Stimulated activated naive CD8-positive, alpha-beta T cell treated with anti-CD3 and anti-CD28 coated beads, Interleukin-15, amount 100 ng/mL, for 72 hours (primary cell): ENCODE measurements at regions not wholly inside any gene's neighbourhood (a gene's known extent, or its start where the extent isn't known, plus 50 kb on each side); places are given as distances from the start of the nearest gene placed in this dataset.

Source experiments
- ATAC-seq: fragments of 150-1000 bp; cut with Tn5 transposase; 2 replicates; pipeline ENCODE4 v1.10.0; 2021; ENCODE audit warnings: mild to moderate bottlenecking, moderate library complexity
- DNase-seq, 2 donors: peaks; one replicate each; pipeline ENCODE4 v3.0.0; 2021 to 2022
- H3K27ac Mint-ChIP-seq, 2 donors: one replicate each; pipeline ENCODE4 v1.8.0; 2022; ENCODE audit warnings: mild to moderate bottlenecking in 2 of 2, mixed read lengths in 2 of 2, moderate library complexity in 2 of 2
- H3K27me3 Mint-ChIP-seq: one replicate; pipeline ENCODE4 v1.8.0; 2022; ENCODE audit warnings: mixed read lengths
- H3K4me1 Mint-ChIP-seq: one replicate; pipeline ENCODE4 v1.8.0; 2022; ENCODE audit warnings: mild to moderate bottlenecking, mixed read lengths
- H3K4me3 Mint-ChIP-seq, 2 donors: one replicate each; pipeline ENCODE4 v1.8.0; 2022; ENCODE audit warnings: mild to moderate bottlenecking in 2 of 2, mixed read lengths in 2 of 2, moderate library complexity in 1 of 2
- H3K9me3 Mint-ChIP-seq, 2 donors: one replicate each; pipeline ENCODE4 v1.8.0; 2022; ENCODE audit warnings: mixed read lengths in 2 of 2

GRCh38 chr10:3723766-3724165 is 61.2 kb downstream of the KLF6 start:
- Mint-ChIP-seq H3K9me3 (no peaks in the 10 kb centered on the region), H3K27ac (no peak overlapping the region), H3K4me1 (no peaks in the 10 kb centered on the region), H3K27me3 (peaks cover 8% of the 10 kb centered on the region), H3K4me3 (no peak overlapping the region)
- no peak for ATAC-seq
- no peak for DNase-seq

- DNase-seq (no peak), ATAC-seq (peak; percentile 40)
- Mint-ChIP-seq H3K27me3 (peaks cover 8% of the 10 kb centered on the region), H3K4me3 (no peak overlapping the region), H3K9me3 (no peaks in the 10 kb centered on the region), H3K27ac (no peak overlapping the region), H3K4me1 (no peaks in the 10 kb centered on the region)
Measured at GRCh38 chr10:3720228-3721019, 64.6 kb downstream of the KLF6 start.

DNA sequence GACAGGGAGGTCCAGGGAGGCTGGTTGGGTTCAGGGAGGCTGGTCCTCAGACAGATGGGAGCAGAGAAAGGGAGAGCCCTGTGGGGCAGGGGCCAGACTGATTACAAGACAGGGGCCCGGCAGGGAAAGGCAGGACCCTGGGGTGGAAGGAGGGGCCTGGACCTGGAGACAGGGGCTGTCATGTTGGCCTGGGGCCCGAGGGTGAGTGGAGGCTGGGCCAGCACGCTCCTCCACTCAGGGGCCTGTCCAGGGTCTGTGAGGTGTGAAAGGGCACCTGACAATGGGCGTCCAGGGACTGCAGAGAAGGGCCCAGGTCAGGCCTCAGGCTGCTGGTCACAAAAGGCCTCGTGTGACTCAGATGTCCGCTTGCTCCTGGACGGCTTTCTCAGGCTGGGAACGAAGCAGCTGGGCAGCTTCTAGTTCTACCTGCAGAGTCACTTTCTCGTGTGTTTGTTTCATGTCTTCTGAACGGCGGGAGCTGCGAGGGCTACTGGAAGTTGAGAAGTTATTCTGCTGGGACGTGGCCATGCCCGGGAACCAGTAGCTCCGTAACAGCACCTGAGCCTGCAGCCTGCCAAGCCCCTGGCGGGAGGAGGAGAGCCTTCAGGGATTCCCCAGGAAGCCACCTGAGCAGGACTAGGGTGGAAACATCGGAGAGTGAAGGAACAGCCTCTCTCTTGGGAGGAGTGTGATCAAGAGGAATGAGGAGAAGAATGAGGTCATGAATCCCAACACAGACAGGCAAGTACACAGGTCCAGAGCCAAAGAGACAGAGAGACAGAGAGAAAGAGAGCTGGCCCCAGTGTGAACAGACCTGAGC is 65.8 kb downstream of the KLF6 start:
- no peak for DNase-seq
- H3K9me3 Mint-ChIP-seq, result no peaks in the 10 kb centered on the region
- H3K27ac Mint-ChIP-seq, result peak overlapping the region; percentile 27 to 97
- no peaks in the 10 kb centered on the region for H3K27me3 Mint-ChIP-seq
- peak; percentile 23 for ATAC-seq
- no peaks in the 10 kb centered on the region for H3K4me1 Mint-ChIP-seq
- no peak overlapping the region for H3K4me3 Mint-ChIP-seq

DNA sequence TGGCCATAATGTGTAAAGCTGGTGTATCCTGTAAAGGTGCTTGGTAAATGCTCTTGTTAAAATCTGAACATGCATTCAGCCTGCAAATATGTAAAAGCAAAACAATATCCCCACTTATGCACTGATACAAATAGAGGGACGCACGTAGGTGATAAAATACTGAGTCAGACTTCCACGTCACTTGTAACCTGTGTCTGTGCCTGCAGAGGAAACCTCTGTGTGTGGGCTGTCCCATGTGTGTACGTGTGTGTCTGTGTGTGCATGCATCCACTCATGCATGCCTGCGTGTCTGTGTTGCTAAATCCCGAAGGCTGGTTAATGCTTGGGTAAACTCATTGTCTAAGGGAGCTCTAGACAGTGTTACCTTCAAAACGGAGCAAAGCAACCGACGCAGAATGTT is 68.9 kb downstream of the KLF6 start:
- H3K4me1 Mint-ChIP-seq, result no peaks in the 10 kb centered on the region
- no peak overlapping the region for H3K27ac Mint-ChIP-seq
- peaks cover 10 to 16% of the 10 kb centered on the region in 2 donors for H3K9me3 Mint-ChIP-seq
- H3K4me3 Mint-ChIP-seq, result no peak overlapping the region
- no peaks in the 10 kb centered on the region for H3K27me3 Mint-ChIP-seq
- ATAC-seq (no peak), DNase-seq (no peak)

GRCh38 chr10:3714967-3715366 is 70.0 kb downstream of the KLF6 start:
- DNase-seq (no peak), ATAC-seq (no peak)
- H3K4me3 Mint-ChIP-seq, result no peak overlapping the region
- no peaks in the 10 kb centered on the region for H3K27me3 Mint-ChIP-seq
- H3K27ac Mint-ChIP-seq, result no peak overlapping the region
- H3K4me1 Mint-ChIP-seq, result no peaks in the 10 kb centered on the region
- peaks cover 14 to 22% of the 10 kb centered on the region in 2 donors for H3K9me3 Mint-ChIP-seq

DNA sequence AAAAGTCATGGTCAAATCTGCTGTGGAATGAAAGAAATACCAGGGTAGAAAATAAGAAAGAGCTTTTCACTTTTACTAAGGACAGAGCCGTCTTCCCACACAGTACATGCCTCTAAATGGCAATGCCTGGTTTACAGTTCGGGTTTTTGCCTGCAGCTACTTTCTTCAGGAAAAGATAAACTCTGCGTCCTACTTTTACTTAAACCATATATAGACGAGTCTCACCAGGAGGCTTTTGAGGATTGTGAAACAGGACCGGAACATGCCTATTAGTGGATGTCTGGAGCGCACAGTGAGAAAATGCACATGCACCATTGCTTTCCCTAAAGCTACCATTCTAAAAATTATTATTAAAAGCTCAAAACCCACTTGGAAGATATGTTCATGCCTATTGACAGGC is 70.5 kb downstream of the KLF6 start:
- Mint-ChIP-seq H3K9me3 (peaks cover 14 to 22% of the 10 kb centered on the region in 2 donors), H3K27me3 (no peaks in the 10 kb centered on the region), H3K4me1 (no peaks in the 10 kb centered on the region), H3K4me3 (no peak overlapping the region), H3K27ac (no peak overlapping the region)
- no peak for ATAC-seq
- no peak for DNase-seq

GRCh38 chr10:3712707-3713106 is 72.3 kb downstream of the KLF6 start:
- H3K27ac Mint-ChIP-seq, result no peak overlapping the region
- ATAC-seq, result no peak
- H3K27me3 Mint-ChIP-seq, result no peaks in the 10 kb centered on the region
- H3K4me1 Mint-ChIP-seq, result no peaks in the 10 kb centered on the region
- no peak for DNase-seq
- H3K9me3 Mint-ChIP-seq, result peaks cover 14 to 22% of the 10 kb centered on the region in 2 donors
- no peak overlapping the region for H3K4me3 Mint-ChIP-seq

GRCh38 chr10:3711918-3712317 is 73.1 kb downstream of the KLF6 start:
- Mint-ChIP-seq H3K27me3 (no peaks in the 10 kb centered on the region), H3K27ac (no peak overlapping the region), H3K4me1 (no peaks in the 10 kb centered on the region), H3K9me3 (peaks cover 14 to 22% of the 10 kb centered on the region in 2 donors), H3K4me3 (no peak overlapping the region)
- ATAC-seq (no peak), DNase-seq (no peak)

DNA sequence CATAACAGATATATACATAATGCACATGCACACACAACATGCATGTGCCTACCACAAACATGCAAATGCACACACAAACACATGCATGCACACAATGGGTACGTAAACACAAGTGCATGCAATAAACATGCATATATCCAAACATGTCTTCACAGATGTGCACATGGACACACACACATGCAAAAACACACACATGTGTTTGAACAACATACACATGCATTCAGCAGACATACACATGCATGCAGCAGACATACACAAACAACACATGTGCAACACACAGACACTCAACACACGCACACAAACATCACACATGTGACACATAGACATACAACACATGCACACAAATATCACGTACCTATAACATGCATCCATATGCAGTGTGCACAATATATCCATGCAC is 74.2 kb downstream of the KLF6 start:
- no peak for ATAC-seq
- no peak for DNase-seq
- Mint-ChIP-seq H3K4me1 (no peaks in the 10 kb centered on the region), H3K27ac (no peak overlapping the region), H3K9me3 (peaks cover 14 to 22% of the 10 kb centered on the region in 2 donors), H3K27me3 (no peaks in the 10 kb centered on the region), H3K4me3 (no peak overlapping the region)

DNA sequence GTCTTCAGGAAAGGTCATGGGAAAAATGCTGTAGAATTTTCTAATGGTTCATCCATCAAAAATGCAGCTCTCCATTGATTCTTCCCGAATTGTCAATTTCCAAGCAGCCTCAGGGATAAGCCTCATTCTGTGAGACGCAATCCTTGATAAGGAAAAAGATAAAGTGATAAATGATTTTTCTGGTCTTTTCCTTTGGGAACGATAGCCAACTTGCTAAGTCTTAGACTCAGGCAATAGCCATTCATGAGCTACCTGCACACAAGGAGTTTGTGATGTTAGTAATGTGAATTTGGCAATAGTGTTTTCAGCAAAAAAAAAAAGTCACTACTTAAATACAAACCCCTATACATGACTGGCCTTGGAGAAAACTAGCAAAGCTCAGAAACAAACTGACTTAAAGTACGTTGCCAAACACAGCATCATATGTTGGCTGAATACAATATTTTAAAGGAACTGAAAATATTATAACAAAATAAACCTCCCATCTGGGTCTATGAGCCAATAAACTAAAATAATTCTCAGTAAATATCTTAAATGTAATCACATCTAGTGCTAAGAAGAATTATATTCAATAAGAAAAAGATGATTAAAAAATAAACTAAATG is 75.5 kb downstream of the KLF6 start:
- Mint-ChIP-seq H3K9me3 (peaks cover 14 to 22% of the 10 kb centered on the region in 2 donors), H3K4me3 (no peak overlapping the region), H3K4me1 (no peaks in the 10 kb centered on the region), H3K27ac (no peak overlapping the region), H3K27me3 (no peaks in the 10 kb centered on the region)
- DNase-seq (no peak), ATAC-seq (no peak)

- DNase-seq (no peak), ATAC-seq (no peak)
- Mint-ChIP-seq H3K27me3 (no peaks in the 10 kb centered on the region), H3K9me3 (peaks cover 14 to 22% of the 10 kb centered on the region in 2 donors), H3K4me3 (no peak overlapping the region), H3K4me1 (no peaks in the 10 kb centered on the region), H3K27ac (peak overlapping the region in 1 of 2 donors; percentile 37)
Measured at GRCh38 chr10:3708852-3709251, 76.2 kb downstream of the KLF6 start.

DNA sequence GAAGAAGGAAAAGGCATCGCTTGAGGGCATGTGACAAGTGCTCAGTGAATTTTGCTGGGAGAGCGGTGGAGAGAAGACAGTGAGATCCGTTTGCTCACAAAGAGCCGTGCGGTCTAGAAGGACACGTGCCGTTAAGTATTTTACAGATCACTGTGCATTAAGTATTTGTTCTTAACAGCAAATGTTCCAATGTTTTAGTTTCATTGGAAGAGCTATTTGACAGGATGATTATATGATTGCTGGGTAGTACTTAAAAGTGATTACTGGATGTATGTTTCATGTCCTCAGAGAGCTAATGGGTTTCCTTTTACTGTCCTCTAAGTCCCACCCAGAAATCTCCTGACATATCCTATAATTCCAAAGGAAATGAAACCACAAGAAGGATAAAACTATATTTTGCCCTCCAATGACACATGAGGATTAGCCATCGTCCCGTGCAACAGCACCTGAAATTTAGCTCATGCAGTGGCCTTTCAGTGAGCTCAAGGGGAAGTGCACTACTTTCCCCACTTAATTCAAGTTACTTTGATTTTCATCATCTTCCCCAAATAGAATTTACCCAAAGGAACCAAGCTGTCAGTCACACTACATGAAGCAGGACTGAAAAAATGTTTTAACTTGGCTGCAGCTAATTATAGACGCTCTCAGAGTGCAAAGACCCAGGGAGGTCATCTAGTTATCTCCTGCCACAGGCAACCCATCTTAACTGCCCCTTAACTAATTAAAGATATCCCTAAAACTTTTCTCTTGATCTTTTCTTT is 80.3 kb downstream of the KLF6 start:
- ATAC-seq, result no peak
- Mint-ChIP-seq H3K27me3 (peaks cover 23% of the 10 kb centered on the region), H3K4me1 (peaks cover 5% of the 10 kb centered on the region), H3K27ac (no peak overlapping the region), H3K9me3 (no peaks in the 10 kb centered on the region), H3K4me3 (no peak overlapping the region)
- DNase-seq, result no peak

- Mint-ChIP-seq H3K27me3 (peaks cover 44% of the 10 kb centered on the region), H3K27ac (no peak overlapping the region), H3K4me3 (no peak overlapping the region), H3K4me1 (peaks cover 6% of the 10 kb centered on the region), H3K9me3 (peaks cover 0 to 4% of the 10 kb centered on the region in 2 donors)
- no peak for ATAC-seq
- DNase-seq, result no peak
Measured at GRCh38 chr10:3702569-3702968, 82.4 kb downstream of the KLF6 start.

GRCh38 chr10:3702056-3702546 is 82.9 kb downstream of the KLF6 start:
- Mint-ChIP-seq H3K4me3 (no peak overlapping the region), H3K27me3 (peaks cover 48% of the 10 kb centered on the region), H3K9me3 (peaks cover 0 to 9% of the 10 kb centered on the region in 2 donors), H3K4me1 (peaks cover 6% of the 10 kb centered on the region), H3K27ac (no peak overlapping the region)
- ATAC-seq, result no peak
- no peak for DNase-seq

DNA sequence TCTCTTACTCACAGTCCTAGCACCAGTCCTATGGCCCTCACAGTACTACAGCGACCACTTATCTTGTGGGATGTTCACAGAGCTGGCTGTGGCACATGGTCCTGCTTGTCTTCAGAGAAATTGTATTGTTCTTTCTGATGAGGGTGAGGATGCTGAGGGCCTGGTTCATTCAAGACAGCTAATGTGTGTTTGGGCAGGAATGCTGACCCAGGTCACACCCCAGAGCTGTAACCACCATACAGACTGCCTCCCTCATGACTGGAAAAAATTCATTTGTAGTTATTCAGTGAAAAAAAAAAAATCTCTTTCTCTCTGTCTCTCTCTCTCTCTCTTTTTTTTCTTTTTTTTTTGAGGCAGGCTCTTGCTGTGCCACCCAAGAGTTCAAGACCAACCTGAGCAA is 83.5 kb downstream of the KLF6 start:
- H3K27me3 Mint-ChIP-seq, result peaks cover 48% of the 10 kb centered on the region
- no peak overlapping the region for H3K4me3 Mint-ChIP-seq
- no peak for ATAC-seq
- peaks cover 0 to 13% of the 10 kb centered on the region in 2 donors for H3K9me3 Mint-ChIP-seq
- H3K27ac Mint-ChIP-seq, result peak overlapping the region in 1 of 2 donors; percentile 61
- DNase-seq, result no peak
- H3K4me1 Mint-ChIP-seq, result peaks cover 6% of the 10 kb centered on the region
